Nucleus accumbens (tissue), 56 donors: ENCODE measurements at regions not wholly inside any gene's neighbourhood (a gene's known extent, or its start where the extent isn't known, plus 50 kb on each side); places are given as distances from the start of the nearest gene placed in this dataset.

Experiments
- DNase-seq, 56 donors: peaks; one replicate each; lab custom pipeline; 2025; lab: John Stamatoyannopoulos, UW

DNA sequence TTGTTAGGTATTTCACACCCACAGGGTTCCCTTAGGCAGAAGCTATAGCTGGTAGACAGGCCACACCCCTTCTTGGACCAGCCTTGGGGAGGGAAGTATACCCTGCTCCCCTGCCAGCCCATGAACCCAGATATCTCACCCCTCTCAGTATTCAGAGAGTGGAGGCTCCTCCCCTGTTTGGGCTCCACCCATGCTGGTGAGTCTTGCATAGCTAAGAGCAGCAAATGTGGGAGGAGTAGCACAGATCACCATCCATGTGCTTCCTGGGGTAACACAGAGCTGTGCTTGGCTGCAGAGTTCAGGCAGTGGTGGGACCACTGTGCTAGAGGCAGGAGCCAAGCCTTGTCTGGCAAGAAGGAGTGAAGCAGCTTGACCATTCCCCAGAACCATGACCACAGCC lies 427.2 kb downstream of the ZIC1 start:
- no peak for DNase-seq

DNA sequence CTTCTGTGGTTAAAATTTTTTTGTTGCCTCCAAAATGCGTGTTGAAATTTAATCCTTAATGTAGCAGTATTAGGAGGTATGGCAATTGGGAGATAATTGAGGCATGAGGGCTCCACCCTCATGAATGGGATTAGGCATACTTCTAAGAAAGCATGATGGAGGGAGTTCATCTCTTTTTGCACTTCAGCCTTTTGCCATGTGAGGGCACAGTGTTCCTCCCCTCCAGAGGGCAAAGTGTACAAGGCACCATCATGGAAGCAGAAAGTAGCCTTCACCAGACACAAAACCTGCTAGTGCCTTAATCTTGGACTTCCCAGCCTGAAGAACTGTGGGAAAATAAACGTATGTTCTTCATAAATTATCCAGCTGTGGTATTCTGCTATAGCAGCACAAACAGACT lies 429.5 kb downstream of the ZIC1 start:
- no peak for DNase-seq

DNA sequence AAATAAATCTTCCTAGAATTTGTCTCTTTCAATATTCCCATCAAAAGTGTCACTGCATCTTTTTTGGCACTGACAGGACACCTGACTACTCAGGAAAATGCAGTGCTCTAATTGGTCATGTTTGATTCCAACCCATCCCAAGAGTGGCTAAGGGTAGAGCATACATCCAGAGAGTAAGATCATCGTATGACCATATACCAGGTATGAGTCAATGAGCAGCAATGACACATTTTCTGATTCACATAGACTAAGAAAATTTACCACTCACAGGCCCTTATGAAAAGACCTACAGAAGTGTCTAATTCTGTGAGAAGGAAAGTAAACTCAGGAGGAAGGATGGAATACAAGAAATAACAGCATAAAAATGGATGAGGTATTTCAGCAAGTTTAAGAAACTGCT lies 434.2 kb downstream of the ZIC1 start:
- DNase-seq, result no peak

DNA sequence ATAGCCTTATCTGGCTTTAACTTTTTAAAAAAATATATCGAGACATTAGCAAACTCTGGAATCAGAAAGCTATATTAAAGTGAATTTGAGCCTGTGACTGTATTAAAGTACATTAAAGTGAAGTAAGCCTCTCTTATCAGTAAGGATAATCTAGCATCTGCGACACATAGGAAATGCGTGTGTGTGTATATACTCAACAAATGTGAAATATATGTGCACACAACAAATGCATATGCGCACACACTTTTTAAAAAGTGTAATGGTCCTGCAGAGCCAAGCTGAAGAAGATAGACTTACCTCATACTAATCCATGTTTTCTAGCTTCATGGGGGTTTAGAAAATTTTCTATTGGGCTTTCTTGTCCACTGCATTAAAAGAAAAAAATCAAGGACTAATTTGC lies 437.1 kb downstream of the ZIC1 start:
- no peak for DNase-seq

DNA sequence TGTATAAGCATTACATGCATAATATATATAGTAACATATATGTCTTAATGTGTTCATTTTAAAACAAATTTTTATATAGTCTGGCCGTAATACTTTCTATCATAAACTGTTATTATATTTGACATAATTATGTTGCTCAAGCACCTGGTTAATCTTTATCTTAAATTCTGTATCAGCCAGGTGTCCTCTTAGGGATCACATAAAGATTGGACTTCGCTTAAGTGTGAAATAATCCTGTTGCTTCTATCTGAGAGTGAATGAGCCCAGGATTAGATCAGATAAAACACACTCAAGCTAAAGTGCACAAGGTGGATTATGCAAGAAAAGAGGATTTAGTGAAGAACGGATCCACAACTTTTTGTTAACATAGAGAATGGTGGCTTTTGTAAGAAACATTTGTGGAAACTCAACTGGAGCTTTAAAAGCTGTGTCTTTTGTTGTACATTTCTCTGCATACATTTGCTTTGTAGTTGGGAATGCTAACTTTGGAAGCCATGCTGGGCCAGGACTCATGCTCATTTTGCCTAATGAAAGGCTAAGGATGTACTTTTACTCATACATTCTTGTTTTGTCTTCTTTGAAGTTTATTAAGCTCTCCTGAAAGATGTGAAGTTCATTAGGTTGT lies 437.8 kb downstream of the ZIC1 start:
- DNase-seq, result no peak

DNA sequence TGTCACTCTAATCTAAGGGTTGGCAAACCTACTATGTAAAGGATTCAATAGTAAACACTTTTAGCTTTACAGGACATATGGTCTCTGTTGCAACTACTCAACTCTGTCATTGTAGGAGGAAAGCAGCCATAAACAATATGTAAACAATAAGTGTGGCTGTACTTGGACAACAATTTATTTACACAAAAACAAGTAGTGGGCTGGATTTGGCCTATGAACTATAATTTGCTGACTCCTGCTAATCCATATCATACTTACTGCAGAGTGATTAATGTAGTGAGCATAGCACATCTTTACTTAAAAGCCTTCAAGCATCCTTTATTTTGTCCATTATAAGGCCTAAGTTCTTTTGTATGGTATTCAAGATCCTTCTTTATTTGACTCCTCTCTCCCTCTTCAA lies 441.9 kb downstream of the ZIC1 start:
- DNase-seq, result no peak

DNA sequence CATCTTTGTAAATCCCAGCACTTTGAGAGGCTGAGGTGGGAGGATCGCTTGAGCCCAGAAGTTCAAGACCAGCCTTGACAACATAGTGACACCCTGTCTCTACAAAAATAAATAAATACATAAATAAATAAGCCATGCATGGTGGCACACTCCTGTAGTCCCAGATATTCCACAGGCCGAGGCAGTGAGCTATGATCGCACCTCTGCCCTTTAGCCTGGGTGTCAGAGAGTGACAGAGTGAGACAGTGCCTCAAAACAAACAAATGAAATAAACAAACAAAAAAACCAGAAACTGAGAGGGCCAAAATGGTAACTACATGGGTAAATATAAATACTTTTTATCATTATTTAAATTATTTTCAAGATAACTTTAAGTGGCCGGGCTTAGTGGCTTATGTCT lies 445.4 kb downstream of the ZIC1 start:
- no peak for DNase-seq

DNA sequence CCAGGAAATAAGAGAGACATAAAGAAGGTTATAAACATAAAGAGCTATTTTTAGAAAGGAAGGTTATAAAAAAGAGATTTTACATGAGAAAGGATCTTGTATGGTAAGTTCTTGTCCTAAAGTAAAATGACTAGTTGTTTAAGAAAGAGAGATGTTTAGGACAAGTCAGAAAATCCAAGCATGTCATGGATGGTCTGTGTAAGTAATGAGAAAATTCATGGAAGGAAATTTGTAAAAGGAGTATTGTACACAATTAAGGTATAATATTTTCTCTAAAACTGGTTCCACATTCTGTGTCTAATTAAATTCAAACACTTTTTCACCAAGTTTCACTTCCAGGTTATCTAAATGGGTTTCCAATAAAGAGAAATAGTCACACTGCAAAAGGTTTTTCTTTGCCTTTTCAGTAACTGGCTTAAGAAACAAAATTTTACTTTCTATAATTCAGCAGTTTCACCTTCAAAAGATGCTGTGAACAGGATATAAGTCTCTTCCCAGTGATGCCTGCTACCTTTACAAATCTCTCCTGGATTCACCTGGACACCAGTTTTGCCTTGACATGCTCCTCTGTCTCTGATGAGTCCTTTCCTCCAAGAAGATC lies 455.7 kb downstream of the ZIC1 start:
- DNase-seq, result no peak

DNA sequence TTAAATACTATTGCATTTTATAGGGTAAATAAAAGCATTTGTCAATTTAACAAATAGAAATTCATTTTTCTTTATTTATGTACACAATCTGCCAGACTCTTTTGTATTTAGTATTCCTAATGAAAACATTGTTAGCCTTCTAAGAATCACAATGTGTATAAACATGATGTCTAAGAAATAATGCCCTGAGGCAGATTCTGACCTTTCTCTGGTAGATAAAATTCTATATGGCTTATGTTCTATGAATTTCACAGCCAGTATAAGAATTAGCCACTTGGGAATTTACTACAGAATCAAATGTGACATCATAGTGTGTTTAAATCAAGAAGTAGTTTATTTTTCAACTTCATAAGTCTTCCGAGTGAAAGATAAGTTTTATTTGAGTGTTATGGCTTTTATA lies 457.4 kb downstream of the ZIC1 start:
- DNase-seq, result no peak

DNA sequence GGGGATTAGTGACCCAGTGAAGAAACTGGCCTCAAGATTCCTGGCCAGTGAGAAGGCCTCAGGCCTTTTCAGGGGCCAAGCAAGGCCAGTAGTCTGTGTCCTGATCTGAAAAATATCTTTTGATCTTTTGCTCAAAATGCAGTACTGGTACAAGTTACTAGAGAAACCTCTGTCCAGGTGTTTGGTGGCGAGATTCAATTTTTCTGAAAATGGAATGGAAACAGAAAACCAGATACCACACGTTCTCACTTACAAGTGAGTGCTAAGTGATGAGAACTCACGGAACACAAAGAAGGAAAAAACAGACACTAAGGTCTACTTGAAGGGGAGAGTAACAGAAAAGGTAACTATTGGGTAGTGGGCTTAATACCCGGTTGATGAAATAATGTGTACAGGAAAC lies 463.4 kb downstream of the ZIC1 start:
- no peak for DNase-seq

DNA sequence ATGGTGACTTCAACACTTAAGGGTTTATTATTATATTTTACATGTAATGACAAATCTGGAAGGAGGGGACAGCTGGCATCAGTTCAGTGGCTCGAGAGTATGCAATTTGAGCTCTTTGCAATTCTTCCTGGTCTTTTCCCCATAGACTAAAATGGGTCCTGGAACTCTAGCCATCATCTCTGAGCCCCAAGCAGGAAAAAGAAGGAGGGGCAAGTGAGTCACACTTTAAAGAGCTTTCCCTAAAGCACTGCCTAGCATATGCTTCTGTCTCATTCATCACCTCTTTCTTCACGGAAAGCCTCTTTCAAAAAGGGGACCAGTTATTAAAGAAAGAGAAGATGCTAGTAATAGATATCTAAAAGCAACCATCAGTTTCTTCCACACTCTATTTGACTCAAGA lies 466.3 kb downstream of the ZIC1 start:
- no peak for DNase-seq

DNA sequence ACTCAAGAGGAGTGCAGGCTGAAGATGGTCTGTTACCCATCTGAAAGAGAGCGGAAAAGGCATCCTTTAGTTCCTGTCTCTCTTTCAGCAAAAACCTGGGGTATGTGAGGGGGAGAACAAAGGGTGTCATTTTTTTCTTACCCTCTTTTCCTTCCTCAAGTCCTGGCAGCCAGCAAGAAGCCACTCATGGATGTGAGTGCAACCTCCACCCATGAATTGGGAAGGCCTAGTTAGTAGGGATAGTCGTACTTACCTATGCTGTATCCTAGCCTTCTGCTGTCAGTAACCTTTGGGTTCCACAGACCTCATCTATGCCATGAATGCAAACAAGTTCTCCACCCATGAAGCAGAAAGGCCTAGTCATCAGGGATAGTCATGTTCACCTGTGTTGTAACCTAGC lies 472.8 kb downstream of the ZIC1 start:
- DNase-seq, result no peak

DNA sequence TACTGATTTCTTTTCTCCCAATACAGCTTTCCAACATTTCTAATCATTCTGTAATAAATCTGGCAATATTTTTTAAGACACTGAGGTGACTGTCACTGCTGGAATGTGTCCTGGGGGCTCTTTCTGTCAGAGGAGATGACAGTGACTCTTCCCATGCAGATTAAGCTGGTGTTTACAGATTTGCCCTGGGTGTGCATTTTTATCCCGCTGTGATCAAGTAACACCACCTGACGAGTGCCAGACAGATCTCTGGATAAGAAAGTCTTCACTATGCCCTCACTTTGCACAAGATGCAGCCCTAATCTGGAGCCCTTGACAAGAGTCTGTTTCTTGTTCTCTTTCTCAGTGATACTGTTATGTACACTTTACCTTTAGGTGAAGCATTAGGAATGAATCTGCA lies 477.7 kb downstream of the ZIC1 start:
- no peak for DNase-seq

DNA sequence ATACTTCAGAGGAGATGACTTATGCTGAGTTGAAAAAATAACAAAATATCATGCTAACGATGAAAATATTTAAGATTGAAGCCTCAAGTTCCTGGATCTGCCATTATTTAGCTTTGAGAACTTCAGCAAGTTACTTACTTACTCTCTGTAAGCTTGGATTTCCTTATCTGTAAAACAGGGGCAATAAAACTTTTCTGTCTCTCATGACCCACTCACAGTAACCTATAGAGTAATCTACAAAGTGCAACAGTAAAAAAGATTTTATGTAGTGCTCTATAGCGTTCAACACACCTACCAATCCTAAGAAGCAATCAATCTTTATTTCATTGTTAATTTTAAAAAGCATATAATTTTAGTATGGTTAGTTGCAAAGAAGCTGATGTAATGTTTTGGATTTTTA lies 478.6 kb downstream of the ZIC1 start:
- no peak for DNase-seq

DNA sequence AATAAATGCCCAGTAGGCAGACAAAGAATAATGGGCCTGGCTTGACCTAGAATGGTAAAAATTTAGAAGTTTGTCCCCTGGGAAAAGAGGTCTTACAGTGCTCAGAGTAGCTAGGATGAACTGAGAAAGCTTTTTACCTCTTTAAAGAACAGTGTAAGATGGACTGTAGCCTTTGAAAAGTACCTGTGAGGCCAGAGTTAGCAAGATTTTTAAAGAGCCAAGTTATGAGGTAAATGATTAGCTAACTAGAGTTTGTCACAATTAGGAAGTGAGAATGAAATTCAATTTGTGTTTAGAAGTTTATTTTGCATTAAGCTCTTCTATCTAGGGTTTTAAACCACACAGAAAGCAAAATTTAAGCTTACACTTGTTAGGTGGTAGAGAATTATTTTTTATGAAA lies 480.9 kb downstream of the ZIC1 start:
- DNase-seq, result no peak

DNA sequence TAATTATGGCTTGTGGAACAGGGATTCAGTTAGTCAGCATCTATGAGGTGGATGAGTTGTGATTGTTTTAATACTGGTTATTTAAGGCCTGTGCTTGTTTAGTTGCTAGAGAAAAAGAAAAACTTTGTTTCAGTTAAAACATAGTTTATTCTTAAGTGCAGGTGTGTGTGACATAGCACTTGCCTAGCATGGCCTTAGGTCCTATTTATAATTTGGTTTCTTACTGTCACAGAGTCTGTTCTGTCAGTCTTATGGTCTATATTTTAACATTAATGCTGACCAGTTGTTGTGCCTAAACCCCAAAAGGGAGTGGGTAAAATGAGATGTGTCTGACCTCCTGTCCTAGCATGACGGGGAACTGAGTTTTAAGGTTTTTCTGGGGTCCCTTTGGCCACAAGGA lies 486.3 kb downstream of the ZIC1 start:
- DNase-seq, result no peak

DNA sequence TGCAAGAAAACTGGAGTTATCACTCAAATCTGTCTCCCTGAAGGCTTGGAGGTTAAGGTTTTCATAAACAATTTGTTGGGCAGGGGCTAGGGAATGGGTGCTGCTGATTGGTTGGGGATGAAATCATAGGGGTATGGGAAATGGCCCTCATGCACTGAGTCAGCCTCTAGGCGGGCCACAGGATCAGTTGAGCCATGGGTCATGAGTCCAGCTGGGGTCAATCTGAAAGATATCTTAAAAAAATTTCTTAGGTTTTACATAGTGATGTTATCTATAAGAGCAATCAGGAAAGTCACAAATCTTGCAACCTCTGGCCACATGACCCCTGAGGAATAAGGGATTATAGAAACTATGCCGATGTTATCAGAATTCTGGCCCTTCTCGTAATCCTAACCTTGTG lies 491.7 kb downstream of the ZIC1 start:
- no peak for DNase-seq

DNA sequence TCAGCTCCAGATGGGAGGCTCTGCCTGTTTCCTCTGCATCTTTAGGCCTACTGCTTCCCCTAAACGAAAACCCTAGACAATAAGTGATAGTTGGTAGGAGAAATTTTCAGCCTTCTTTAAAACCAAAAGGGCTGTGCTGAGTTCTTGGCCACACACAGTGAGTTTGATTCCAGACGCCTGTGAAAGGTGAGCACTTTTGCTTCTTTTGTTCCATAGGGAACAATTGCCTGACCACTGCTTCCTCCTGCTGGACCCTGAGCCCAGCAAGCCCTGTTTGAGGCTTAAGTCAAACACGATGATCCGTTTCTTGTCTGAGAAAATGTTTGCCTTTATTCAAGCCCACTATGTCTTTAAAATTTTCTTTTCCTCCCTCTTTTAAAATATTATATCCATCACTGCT lies 493.9 kb downstream of the ZIC1 start:
- peak in 1 of 56 donors; percentile 1 for DNase-seq

DNA sequence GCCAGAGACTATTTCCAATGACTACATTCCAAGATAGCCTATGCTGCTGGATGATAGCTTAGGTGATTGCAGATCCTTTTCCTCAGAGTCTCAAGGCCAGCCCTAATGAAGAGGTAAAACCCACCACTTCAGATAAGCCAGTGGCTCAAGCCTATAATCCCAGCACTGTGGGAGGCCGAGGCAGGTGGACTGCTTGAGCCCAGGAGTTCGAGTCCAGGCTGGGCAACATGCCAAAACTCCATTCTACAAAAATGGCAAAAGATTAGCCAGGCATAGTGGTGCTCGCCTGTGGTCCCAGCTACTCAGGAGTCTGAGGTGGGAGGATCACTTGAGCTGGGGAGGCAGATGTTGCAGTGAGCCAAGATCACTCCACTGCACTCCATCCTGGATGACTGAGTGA lies 495.3 kb downstream of the ZIC1 start:
- DNase-seq, result no peak

DNA sequence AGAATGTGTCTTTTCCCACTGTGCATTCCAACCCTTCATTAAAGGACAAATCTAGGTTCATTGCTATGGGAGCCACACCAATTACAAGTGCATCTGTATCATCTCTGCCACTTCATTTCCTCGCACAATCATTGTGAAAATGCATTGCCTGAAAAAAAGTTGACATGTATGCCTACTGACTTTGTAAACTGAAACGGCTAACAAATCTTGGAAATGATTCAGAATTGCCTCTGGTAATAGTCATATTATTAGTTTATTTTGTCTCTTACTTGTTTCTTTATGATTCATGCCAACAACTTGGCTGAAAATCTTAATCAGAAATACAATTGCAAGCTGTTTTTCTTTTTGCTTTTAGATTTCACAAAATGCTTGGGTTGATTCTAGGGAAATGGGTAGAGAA lies 497.1 kb downstream of the ZIC1 start:
- no peak for DNase-seq

DNA sequence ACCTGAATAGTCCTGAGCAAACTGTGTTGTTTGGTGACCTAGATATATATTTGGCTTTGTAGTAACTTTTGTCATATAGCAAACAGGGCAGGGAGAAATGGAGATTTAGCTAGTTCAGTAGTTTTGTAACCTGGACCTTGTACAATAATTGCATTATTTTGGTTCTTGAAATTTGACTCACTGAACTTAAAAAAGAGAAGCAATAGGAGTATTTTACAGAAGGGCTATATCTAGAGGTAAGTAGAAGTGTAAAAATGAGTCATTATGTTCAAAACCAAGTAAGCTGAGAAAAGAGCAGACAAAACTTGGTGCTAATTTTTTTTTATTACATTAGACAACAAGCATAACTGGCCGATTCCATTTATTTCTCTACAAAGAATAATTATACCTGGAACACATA lies 505.4 kb downstream of the ZIC1 start:
- no peak for DNase-seq

DNA sequence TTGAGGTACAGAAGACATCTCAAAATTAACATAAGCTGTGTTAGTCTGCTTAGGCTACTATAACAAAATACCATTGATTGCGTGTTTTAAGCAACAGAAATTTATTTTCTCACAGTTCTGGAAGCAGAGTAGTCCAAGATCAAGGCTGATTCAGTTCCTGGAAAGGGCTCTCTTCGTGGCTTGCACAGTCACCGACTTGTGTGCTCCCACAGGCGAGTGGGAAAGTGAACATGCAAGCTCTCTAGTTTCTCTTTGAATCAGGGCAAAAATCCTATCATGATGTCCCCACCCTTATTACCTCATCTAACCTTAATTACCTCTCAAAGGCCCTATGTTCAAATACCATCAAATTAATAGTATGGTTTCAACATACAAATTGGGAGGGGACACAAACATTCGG lies 505.9 kb downstream of the ZIC1 start:
- no peak for DNase-seq

DNA sequence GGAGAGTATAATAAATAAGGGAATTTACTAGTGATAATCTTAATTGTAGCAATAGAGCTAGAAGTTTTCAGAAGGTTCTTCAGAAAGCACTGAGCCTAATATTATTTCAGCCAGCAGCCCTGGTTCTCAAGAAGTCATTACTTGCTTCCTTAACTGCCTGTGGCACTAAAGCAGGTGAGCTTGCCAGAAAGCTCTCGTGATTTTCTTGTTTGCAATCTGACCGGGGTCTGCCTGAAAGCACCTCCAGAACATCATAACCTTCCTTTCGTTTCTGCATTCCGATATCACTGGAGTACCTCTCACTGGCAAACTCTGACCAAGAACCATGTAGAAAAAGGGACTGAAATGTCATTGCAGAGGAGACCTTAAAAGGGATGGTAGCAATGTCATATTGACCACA lies 510.3 kb downstream of the ZIC1 start:
- DNase-seq, result no peak
